K562 (cell line): ENCODE measurements at regions not wholly inside any gene's neighbourhood (a gene's known extent, or its start where the extent isn't known, plus 50 kb on each side); places are given as distances from the start of the nearest gene placed in this dataset.

ENCODE experiments used
- ATAC-seq: fragments of 200-7000 bp; cut with Tn5 transposase; 3 replicates; pipeline ENCODE4 v1.9.1; 2020; ENCODE audit warnings: moderate library complexity
- BruUV-seq: library from RNA; stranded (reverse); fragments of 400-500 nt; replicated peaks from 2 replicates; lab custom pipeline; 2021; lab: Mats Ljungman, UMichigan
- CTCF ChIA-PET: fragments of 300-600 bp; formaldehyde crosslinking; extraction: SDS; loops from one replicate; lab custom pipeline; 2021; ENCODE audit warnings: low intra/inter-chr PET ratio; lab: Yijun Ruan, JAX
- POLR2A ChIA-PET: fragments of 300-600, 350-650 bp; sonication (Branson Sonifier 250); formaldehyde crosslinking; extraction: SDS; loops from one replicate; lab custom pipeline; 2021; ENCODE audit warnings: antibody characterized with exemption, inconsistent platforms; lab: Yijun Ruan, JAX
- DNase-seq, 4 experiments: peaks; one replicate each; pipeline versions ENCODE4 v3.0.0 to v3.0.0-alpha.2; 2011 to 2018; ENCODE audit warnings: low spot score in 3 of 4, mixed read lengths in 3 of 4; ENCODE audit errors: extremely low read depth in 1 of 4
- FAIRE-seq: peaks from 2 replicates; lab custom pipeline; 2011; peaks lifted over from hg19 to GRCh38; lab: Jason Lieb, UNC
- H2AFZ ChIP-seq: 2 replicates; pipeline ENCODE4 v1.6.0; 2011; ENCODE audit warnings: low read depth, low read length, control low read depth, inconsistent platforms
- H3K27ac ChIP-seq: fragments of 200-600 bp; 3 replicates; pipeline ENCODE4 v1.8.0; 2011; ENCODE audit warnings: low read depth, mild to moderate bottlenecking, control low read depth, inconsistent platforms, low read length, moderate library complexity, mixed read lengths; ENCODE audit errors: extremely low read depth
- H3K27me3 ChIP-seq, 2 experiments: fragments of 300-600 bp in 1 of 2; 2 replicates in 1 of 2; 3 replicates in 1 of 2; pipeline versions ENCODE4 v1.6.0 to v1.8.0; 2011; ENCODE audit warnings: inconsistent platforms in 2 of 2, low read length in 2 of 2, mild to moderate bottlenecking in 1 of 2, mixed read lengths in 1 of 2, moderate library complexity in 1 of 2; ENCODE audit not compliant: control insufficient read depth in 2 of 2, insufficient read depth in 2 of 2
- H3K36me3 ChIP-seq: fragments of 300-600 bp; 3 replicates; pipeline ENCODE4 v1.8.0; 2011; ENCODE audit warnings: mild to moderate bottlenecking, low read length, inconsistent platforms; ENCODE audit not compliant: control insufficient read depth, insufficient read depth
- H3K4me1 ChIP-seq, 2 experiments: fragments of 200-600 bp in 1 of 2; replicated peaks in 1 of 2; 2 replicates in 1 of 2; 3 replicates in 1 of 2; pipeline versions ENCODE4 v1.5.1 to v1.8.0; 2011; ENCODE audit warnings: inconsistent platforms in 2 of 2, low read length in 2 of 2, mild to moderate bottlenecking in 1 of 2, mixed read lengths in 1 of 2, moderate library complexity in 1 of 2; ENCODE audit not compliant: control insufficient read depth in 2 of 2, insufficient read depth in 2 of 2
- H3K4me2 ChIP-seq: 2 replicates; pipeline ENCODE4 v1.6.1; 2011; ENCODE audit warnings: low read length, control low read depth, inconsistent platforms, mixed read lengths; ENCODE audit not compliant: insufficient read depth
- H3K4me3 ChIP-seq: fragments of 200-600 bp; sonication (generic), shearing (Covaris generic); 2 replicates; pipeline ENCODE4 v1.5.1; 2016; ENCODE audit warnings: control low read depth, inconsistent platforms
- H3K79me2 ChIP-seq: fragments of 200-600 bp; 3 replicates; pipeline ENCODE4 v1.8.0; 2011; ENCODE audit warnings: low read length, inconsistent platforms; ENCODE audit not compliant: control insufficient read depth, insufficient read depth
- H3K9ac ChIP-seq, 2 experiments: 2 replicates each; pipeline versions ENCODE4 v1.6.0 to v1.6.1; 2011; ENCODE audit warnings: low read depth in 2 of 2, low read length in 2 of 2, control low read depth in 1 of 2, inconsistent platforms in 1 of 2, mild to moderate bottlenecking in 1 of 2, mixed read lengths in 1 of 2; ENCODE audit not compliant: insufficient read depth in 1 of 2
- H3K9me1 ChIP-seq: one replicate; pipeline ENCODE4 v1.6.0; 2011; ENCODE audit warnings: inconsistent platforms, mild to moderate bottlenecking, low read length, moderate library complexity; ENCODE audit not compliant: control insufficient read depth, insufficient read depth
- H3K9me3 ChIP-seq: replicated peaks from 2 replicates; pipeline ENCODE4 v1.5.1; 2011; ENCODE audit warnings: low read depth, low read length, inconsistent platforms; ENCODE audit not compliant: control insufficient read depth, insufficient read depth
- H4K20me1 ChIP-seq: replicated peaks from 2 replicates; pipeline ENCODE4 v1.6.1; 2011; ENCODE audit warnings: low read length, inconsistent platforms, mixed read lengths; ENCODE audit not compliant: control insufficient read depth, insufficient read depth
- BCOR ChIP-seq: fragments of 450-650 bp; IDR thresholded peaks from 2 replicates; pipeline ENCODE4 v1.6.1; 2016
- C11orf30 ChIP-seq: fragments of 450-650 bp; IDR thresholded peaks from 2 replicates; pipeline ENCODE4 v1.6.1; 2016; ENCODE audit warnings: low read depth, mild to moderate bottlenecking
- CBX8 ChIP-seq: fragments of 200-600 bp; sonication (generic); IDR thresholded peaks from 2 replicates; pipeline ENCODE4 v1.6.1; 2012; ENCODE audit warnings: borderline replicate concordance, mixed run types, low read depth, mild to moderate bottlenecking, moderate library complexity, mixed read lengths, low read length, control low read depth, inconsistent platforms; ENCODE audit not compliant: poor library complexity, severe bottlenecking; ENCODE audit errors: extremely low read depth
- E2F5 ChIP-seq: sonication (generic); formaldehyde crosslinking; IDR thresholded peaks from 2 replicates; pipeline ENCODE4 v1.8.0; 2022; ENCODE audit warnings: mild to moderate bottlenecking, missing genetic modification reagents
- MEF2A ChIP-seq: IDR thresholded peaks from 2 replicates; pipeline ENCODE4 v1.6.1; 2011; ENCODE audit warnings: low read depth, mild to moderate bottlenecking, low read length, moderate library complexity; ENCODE audit not compliant: control insufficient read depth
- PHTF2 ChIP-seq: fragments of 250-450 bp; sonication (Bioruptor Pico); IDR thresholded peaks from 2 replicates; pipeline ENCODE4 v1.5.0; 2021; ENCODE audit warnings: mild to moderate bottlenecking
- PRPF4 ChIP-seq: fragments of 200-400 bp; formaldehyde crosslinking; IDR thresholded peaks from one replicate; pipeline ENCODE4 v1.6.1; 2017; ENCODE audit warnings: low read length, low read depth, mild to moderate bottlenecking; ENCODE audit not compliant: insufficient read depth, poor library complexity, severe bottlenecking
- PTBP1 ChIP-seq: fragments of 200-400 bp; formaldehyde crosslinking; IDR thresholded peaks from 2 replicates; pipeline ENCODE4 v1.6.1; 2017; ENCODE audit warnings: low read depth, low read length
- RAD21 ChIP-seq, 2 experiments: fragments of 250-450 bp in 1 of 2; fragments of 450-650 bp in 1 of 2; sonication (Bioruptor Pico) in 1 of 2; formaldehyde crosslinking in 1 of 2; IDR thresholded peaks in 1 of 2; conservative IDR thresholded peaks in 1 of 2; 2 replicates each; pipeline versions ENCODE4 v1.4.0 to v1.8.0; 2020 to 2022; ENCODE audit warnings: mild to moderate bottlenecking in 2 of 2, moderate library complexity in 1 of 2
- SAFB ChIP-seq: fragments of 200-400 bp; formaldehyde crosslinking; IDR thresholded peaks from 2 replicates; pipeline ENCODE4 v1.6.1; 2017; ENCODE audit warnings: low read depth, low read length, borderline replicate concordance
- SMC3 ChIP-seq: conservative IDR thresholded peaks from 2 replicates; pipeline ENCODE4 v1.6.1; 2011; ENCODE audit warnings: low read depth, low read length, improper control_type of control experiment; ENCODE audit not compliant: insufficient read depth
- SP2 ChIP-seq: IDR thresholded peaks from 2 replicates; pipeline ENCODE4 v1.6.1; 2011; ENCODE audit warnings: mild to moderate bottlenecking, low read depth, low read length, moderate library complexity; ENCODE audit not compliant: poor library complexity, severe bottlenecking; ENCODE audit errors: extremely low read depth
- SRSF1 ChIP-seq: fragments of 200-400 bp; formaldehyde crosslinking; IDR thresholded peaks from 2 replicates; pipeline ENCODE4 v1.6.1; 2017; ENCODE audit warnings: mild to moderate bottlenecking, low read depth, low read length, moderate library complexity
- SRSF3 ChIP-seq: fragments of 200-400 bp; formaldehyde crosslinking; IDR thresholded peaks from 2 replicates; pipeline ENCODE4 v1.6.1; 2016; ENCODE audit warnings: mild to moderate bottlenecking, low read length, moderate library complexity; ENCODE audit not compliant: insufficient read depth
- SUPT5H ChIP-seq: fragments of 450-650 bp; IDR thresholded peaks from 2 replicates; pipeline ENCODE4 v1.6.1; 2016
- TBP ChIP-seq: optimal IDR thresholded peaks from 2 replicates; pipeline ENCODE3; 2011; ENCODE audit warnings: low read depth, low read length, improper control_type of control experiment
- THAP7 ChIP-seq: fragments of 250-450 bp; sonication (Bioruptor Pico); IDR thresholded peaks from 2 replicates; pipeline ENCODE4 v1.5.0; 2021
- U2AF2 ChIP-seq: fragments of 200-400 bp; formaldehyde crosslinking; optimal IDR thresholded peaks from 2 replicates; pipeline ENCODE3; 2017; ENCODE audit warnings: low read depth, mild to moderate bottlenecking, low read length
- ZNF134 ChIP-seq: fragments of 250-450 bp; sonication (Bioruptor Pico); conservative IDR thresholded peaks from 2 replicates; pipeline ENCODE4 v1.4.0; 2020
- ZNF699 ChIP-seq: fragments of 250-450 bp; sonication (Bioruptor Pico); IDR thresholded peaks from 2 replicates; pipeline ENCODE4 v1.8.0; 2021; ENCODE audit warnings: mild to moderate bottlenecking, moderate library complexity; ENCODE audit not compliant: insufficient replicate concordance
- WGBS: fragments of 100-300 bp; shearing (Covaris generic); methylation state at CpG from one replicate; pipeline ENCODE4 v1.1.6; 2016; ENCODE audit warnings: low coverage, mixed read lengths; ENCODE audit not compliant: insufficient coverage; ENCODE audit errors: missing lambda C conversion rate; 5-methylcytosine and 5-hydroxymethylcytosine counted together
- in situ Hi-C: fragments of 300-500 bp; cut with MboI; formaldehyde crosslinking; loops from 4 replicates; pipeline ENCODE4 v1.15.0; 2018; ENCODE audit warnings: inconsistent platforms, mixed read lengths
- intact Hi-C: fragments of 100-400 bp; cut with micrococcal nuclease; formaldehyde crosslinking; loops from 2 replicates; pipeline ENCODE4 v1.14.2; 2022

DNA sequence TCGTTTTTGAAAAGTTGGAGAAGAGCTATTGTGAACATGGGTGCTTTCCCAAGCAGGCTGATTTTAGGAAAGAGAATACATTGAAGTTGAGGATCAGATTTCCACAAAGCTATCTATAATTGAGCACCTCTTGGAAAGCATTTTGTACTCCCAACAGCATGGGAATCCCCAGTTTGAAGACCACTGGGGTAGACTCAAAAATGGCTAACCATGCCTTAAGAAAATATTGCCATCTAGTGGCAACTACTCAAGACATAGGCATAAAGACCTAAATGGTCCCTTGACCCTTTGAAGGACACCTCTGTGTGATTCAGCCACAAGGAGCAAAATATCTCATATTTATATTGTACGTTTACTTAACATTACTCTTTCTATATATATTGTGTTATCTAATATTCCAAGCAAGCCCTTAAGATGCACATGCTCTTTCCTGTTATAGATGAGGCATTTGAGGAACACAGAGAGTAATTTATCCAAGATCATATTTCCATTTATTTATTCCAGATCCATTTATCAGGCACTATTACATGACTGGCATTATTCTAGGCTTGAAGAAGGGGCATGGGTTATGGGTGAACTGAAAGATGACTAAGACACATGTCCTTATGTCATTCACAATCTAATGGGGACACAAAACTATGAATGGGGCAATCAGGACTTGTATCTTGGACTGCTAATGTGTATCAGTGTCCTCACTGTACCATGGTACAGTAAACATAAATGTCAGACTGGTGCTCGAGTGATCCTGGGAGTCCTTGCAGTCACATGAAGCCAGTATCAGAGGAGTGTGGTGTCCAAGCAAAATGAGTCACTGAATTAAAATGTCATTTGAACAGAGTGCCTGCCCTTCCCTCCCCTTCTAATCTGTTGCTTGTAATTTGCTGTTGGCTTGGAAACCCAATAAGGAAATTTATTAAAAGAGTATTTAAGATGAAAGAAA lies 121.0 kb upstream of the XPO1 start:
- peak overlapping the region; percentile 83 for H2AFZ ChIP-seq
- POLR2A ChIA-PET, result interaction anchor here (1.0 kb wide), 1 partner anchor 11 kb away, joined by 4 read pairs; no protein-coding TSS in a partner anchor
- TF ChIP-seq SAFB (no peak), SRSF3 (no peak), PHTF2 (CRISPR knock-in tag) (no peak), RAD21 (CRISPR knock-in tag; conservative IDR thresholded peaks at IDR 0.05 in 1 of 2, IDR thresholded peaks at IDR 0.05 in 1 of 2) (peak; percentile 57 to 88), E2F5 (CRISPR knock-in tag) (no peak), C11orf30 (no peak), MEF2A (no peak), PRPF4 (no peak), SUPT5H (no peak), TBP (no peak), SRSF1 (no peak), PTBP1 (no peak), CBX8 (no peak), THAP7 (CRISPR knock-in tag) (no peak), SP2 (no peak), ZNF699 (CRISPR knock-in tag) (no peak), U2AF2 (no peak), BCOR (no peak), SMC3 (0 out of 2 replicates have a peak, but pooled peaks have one; percentile 28), ZNF134 (CRISPR knock-in tag) (no peak)

More for the DNA sequence above, 121.0 kb upstream of the XPO1 start:
- Histone ChIP-seq H3K27ac (0 out of 3 replicates have a peak overlapping the region, but pooled peaks have one; percentile 7), H3K4me3 (no peak overlapping the region), H3K4me2 (peak overlapping the region; percentile 7; the same call in 1 of the 2 replicates), H3K79me2 (no peaks in the 10 kb centered on the region), H4K20me1 (no peaks in the 10 kb centered on the region), H3K9me1 (no peaks in the 10 kb centered on the region), H3K27me3 (no peaks in the 10 kb centered on the region; a peak in 1 of 5 replicates), H3K36me3 (no peaks in the 10 kb centered on the region), H3K4me1 (0 out of 5 replicates have a peak, but pooled peaks cover 0 to 2% of the 10 kb centered on the region in 2 experiments), H3K9me3 (no peaks in the 10 kb centered on the region), H3K9ac (no peak overlapping the region)
- no TSS peak for BruUV-seq
- intact Hi-C loops (loop anchor here (1.0 to 5.0 kb wide), 2 partner anchors 122 to 524 kb away; partner anchors contain the start of gene XPO1), in situ Hi-C loops (no loop called here)
- ATAC-seq, result peak; percentile 94
- CTCF ChIA-PET, result interaction anchor here (0.6 kb wide), 1 partner anchor 58 kb away, joined by 5 read pairs; no protein-coding TSS in a partner anchor
- peak; percentile 40 to 66 (median 50) for DNase-seq
- FAIRE-seq, result peak; percentile 88
- 28% methylated on average over 3 of the region's 3 CpGs for WGBS
